ENCODE measurements at regions not wholly inside any gene's neighbourhood (a gene's known extent, or its start where the extent isn't known, plus 50 kb on each side); places are given as distances from the start of the nearest gene placed in this dataset.

DNA sequence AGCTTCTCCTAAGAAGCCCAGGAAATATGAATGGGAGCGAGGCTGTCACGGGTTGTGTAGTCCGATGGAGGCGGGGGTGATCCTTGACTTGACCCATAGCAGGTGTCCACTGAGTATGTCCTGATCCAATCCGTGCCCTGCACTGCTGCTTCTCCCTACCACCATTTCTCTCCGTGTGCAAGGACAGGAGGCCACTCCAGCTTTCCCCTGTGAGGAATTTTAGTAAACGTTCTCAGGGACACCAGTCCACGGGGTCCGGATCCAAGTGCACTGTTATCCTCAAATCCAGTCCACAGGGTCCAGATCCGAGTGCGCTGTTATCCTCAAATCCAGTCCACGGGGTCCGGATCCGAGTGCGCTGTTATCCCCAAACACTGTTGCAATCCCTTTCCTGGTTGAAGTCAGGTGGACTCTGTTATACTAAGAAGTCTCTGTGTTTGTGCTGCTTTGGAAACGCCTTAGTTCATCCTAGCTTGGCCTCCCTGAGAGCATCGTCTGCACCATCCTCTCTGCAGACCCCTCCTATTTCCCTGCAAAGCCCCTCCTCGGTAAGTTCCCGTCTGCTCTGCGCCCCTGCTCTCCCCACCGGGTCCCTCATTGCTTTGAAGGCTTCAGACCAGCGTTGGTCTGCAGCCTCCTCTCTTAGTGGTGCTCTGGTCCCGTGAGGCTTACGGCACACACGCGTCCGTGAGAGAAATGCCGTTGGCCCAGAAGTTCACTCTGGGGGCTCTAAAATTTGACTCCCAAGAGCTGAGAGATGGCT lies 303.5 kb downstream of the TEX29 start:
- H3K4me1 ChIP-seq (ENCODE audit: insufficient read depth), result no peaks in the 10 kb centered on the region
- intact Hi-C loops (cut with DNase I), result no loop called here
- H3K27me3 ChIP-seq, result no peaks in the 10 kb centered on the region
- DNase-seq, result no peak
- H3K36me3 ChIP-seq, result no peaks in the 10 kb centered on the region
- no peak for TF ChIP-seq EP300 (IDR thresholded peaks at IDR 0.05)
- TF ChIP-seq, protein P1, sequence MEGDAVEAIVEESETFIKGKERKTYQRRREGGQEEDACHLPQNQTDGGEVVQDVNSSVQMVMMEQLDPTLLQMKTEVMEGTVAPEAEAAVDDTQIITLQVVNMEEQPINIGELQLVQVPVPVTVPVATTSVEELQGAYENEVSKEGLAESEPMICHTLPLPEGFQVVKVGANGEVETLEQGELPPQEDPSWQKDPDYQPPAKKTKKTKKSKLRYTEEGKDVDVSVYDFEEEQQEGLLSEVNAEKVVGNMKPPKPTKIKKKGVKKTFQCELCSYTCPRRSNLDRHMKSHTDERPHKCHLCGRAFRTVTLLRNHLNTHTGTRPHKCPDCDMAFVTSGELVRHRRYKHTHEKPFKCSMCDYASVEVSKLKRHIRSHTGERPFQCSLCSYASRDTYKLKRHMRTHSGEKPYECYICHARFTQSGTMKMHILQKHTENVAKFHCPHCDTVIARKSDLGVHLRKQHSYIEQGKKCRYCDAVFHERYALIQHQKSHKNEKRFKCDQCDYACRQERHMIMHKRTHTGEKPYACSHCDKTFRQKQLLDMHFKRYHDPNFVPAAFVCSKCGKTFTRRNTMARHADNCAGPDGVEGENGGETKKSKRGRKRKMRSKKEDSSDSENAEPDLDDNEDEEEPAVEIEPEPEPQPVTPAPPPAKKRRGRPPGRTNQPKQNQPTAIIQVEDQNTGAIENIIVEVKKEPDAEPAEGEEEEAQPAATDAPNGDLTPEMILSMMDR (IDR thresholded peaks at IDR 0.05), result no peak
- TF ChIP-seq POLR2A (IDR thresholded peaks at IDR 0.05), result no peak
- 80 to 85% (median 83%) methylated on average over 28 of the region's 28 CpGs for WGBS, 3 donors
- no peak overlapping the region for H3K4me3 ChIP-seq
- no peak overlapping the region for H3K27ac ChIP-seq
- H3K9me3 ChIP-seq, result no peaks in the 10 kb centered on the region

GRCh38 chr13:111625526-111626315 lies 305.3 kb downstream of the TEX29 start:
- no peak overlapping the region for H3K4me3 ChIP-seq
- intact Hi-C loops (cut with DNase I), result no loop called here
- WGBS, 3 donors, result 78 to 82% (median 79%) methylated on average over 13 of the region's 13 CpGs
- DNase-seq, result no peak
- no peak overlapping the region for H3K27ac ChIP-seq
- H3K27me3 ChIP-seq, result no peaks in the 10 kb centered on the region
- no peaks in the 10 kb centered on the region for H3K36me3 ChIP-seq
- H3K4me1 ChIP-seq (ENCODE audit: insufficient read depth), result no peaks in the 10 kb centered on the region
- TF ChIP-seq POLR2A (IDR thresholded peaks at IDR 0.05) (no peak), EP300 (IDR thresholded peaks at IDR 0.05) (no peak)
- TF ChIP-seq, protein P1 (IDR thresholded peaks at IDR 0.05), result no peak
- H3K9me3 ChIP-seq, result no peaks in the 10 kb centered on the region

GRCh38 chr13:111626371-111627305 lies 306.2 kb downstream of the TEX29 start:
- TF ChIP-seq, protein P1 (IDR thresholded peaks at IDR 0.05), result no peak
- TF ChIP-seq POLR2A (IDR thresholded peaks at IDR 0.05) (no peak), EP300 (IDR thresholded peaks at IDR 0.05) (no peak)
- no peak overlapping the region for H3K27ac ChIP-seq
- H3K4me1 ChIP-seq (ENCODE audit: insufficient read depth), result no peaks in the 10 kb centered on the region
- H3K4me3 ChIP-seq, result no peak overlapping the region
- DNase-seq, result no peak
- intact Hi-C loops (cut with DNase I), result no loop called here
- 61 to 67% (median 66%) methylated on average over 18 of the region's 18 CpGs for whole genome bisulfite sequencing, 3 donors
- H3K27me3 ChIP-seq, result no peaks in the 10 kb centered on the region
- H3K36me3 ChIP-seq, result no peaks in the 10 kb centered on the region
- no peaks in the 10 kb centered on the region for H3K9me3 ChIP-seq

DNA sequence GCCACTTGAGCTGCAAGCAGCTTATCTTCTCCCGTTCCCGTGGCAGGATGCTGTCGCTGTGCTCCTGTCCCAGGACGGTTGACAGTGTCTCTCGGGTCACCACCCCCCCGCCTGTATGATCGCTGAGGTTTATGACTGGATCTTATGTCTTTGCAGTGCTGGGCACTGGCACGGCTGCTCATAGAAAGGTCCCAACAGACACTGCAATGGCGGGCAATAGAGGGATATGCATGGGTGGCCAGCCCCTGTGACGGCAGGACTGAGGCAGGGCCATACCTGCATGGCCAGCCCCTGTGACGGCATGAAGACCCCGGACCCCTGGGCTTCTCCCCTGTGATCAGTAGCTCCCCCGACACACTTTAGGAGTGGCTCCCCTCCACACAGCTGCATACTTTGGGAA lies 307.2 kb downstream of the TEX29 start:
- WGBS, 3 donors, result 77 to 92% (median 88%) methylated on average over 13 of the region's 13 CpGs
- no peaks in the 10 kb centered on the region for H3K36me3 ChIP-seq
- no peaks in the 10 kb centered on the region for H3K9me3 ChIP-seq
- H3K27me3 ChIP-seq, result no peaks in the 10 kb centered on the region
- TF ChIP-seq EP300 (IDR thresholded peaks at IDR 0.05), result no peak
- TF ChIP-seq, protein P1 (IDR thresholded peaks at IDR 0.05), result no peak
- TF ChIP-seq POLR2A (IDR thresholded peaks at IDR 0.05), result no peak
- no peak for DNase-seq
- intact Hi-C loops (cut with DNase I), result no loop called here
- H3K4me3 ChIP-seq, result no peak overlapping the region
- no peaks in the 10 kb centered on the region for H3K4me1 ChIP-seq (ENCODE audit: insufficient read depth)
- no peak overlapping the region for H3K27ac ChIP-seq

Measured in ovary (tissue), 7 donors.